ENCODE measurements at regions not wholly inside any gene's neighbourhood (a gene's known extent, or its start where the extent isn't known, plus 50 kb on each side); places are given as distances from the start of the nearest gene placed in this dataset.

- TF ChIP-seq POLR2A (IDR thresholded peaks at IDR 0.05; ENCODE audit: low read length) (no peak), GATA1 (IDR thresholded peaks at IDR 0.05; ENCODE audit: low read depth, low read length) (no peak)
Measured at GRCh38 chr12:14187002-14187401, 178.5 kb upstream of the ATF7IP start.
